Esophagus (tissue), 2 donors: ENCODE measurements at regions not wholly inside any gene's neighbourhood (a gene's known extent, or its start where the extent isn't known, plus 50 kb on each side); places are given as distances from the start of the nearest gene placed in this dataset.

Experiments used
- H3K27ac ChIP-seq, 2 donors: one replicate each; pipeline ENCODE4 v1.5.1; 2013; ENCODE audit warnings: low read depth in 2 of 2, mild to moderate bottlenecking in 2 of 2, inconsistent platforms in 1 of 2, low read length in 1 of 2, moderate library complexity in 1 of 2
- H3K27me3 ChIP-seq, 2 donors: one replicate each; pipeline ENCODE4 v1.6.1; 2013; ENCODE audit warnings: low read length in 2 of 2, control low read depth in 1 of 2, mild to moderate bottlenecking in 1 of 2; ENCODE audit not compliant: insufficient read depth in 2 of 2, control insufficient read depth in 1 of 2
- H3K36me3 ChIP-seq, 2 donors: one replicate each; pipeline ENCODE4 v1.6.1; 2013; ENCODE audit warnings: low read length in 1 of 2; ENCODE audit not compliant: control insufficient read depth in 2 of 2, insufficient read depth in 2 of 2
- H3K4me1 ChIP-seq, 2 donors: one replicate each; pipeline ENCODE4 v1.6.1; 2013; ENCODE audit warnings: low read length in 1 of 2; ENCODE audit not compliant: control insufficient read depth in 2 of 2, insufficient read depth in 2 of 2
- H3K4me3 ChIP-seq, 2 donors: one replicate each; pipeline ENCODE4 v1.5.1; 2013; ENCODE audit warnings: low read length in 2 of 2, mild to moderate bottlenecking in 2 of 2, low read depth in 1 of 2, moderate library complexity in 1 of 2
- H3K9me3 ChIP-seq, 2 donors: one replicate each; pipeline ENCODE4 v1.6.1; 2013; ENCODE audit warnings: mild to moderate bottlenecking in 2 of 2, low read depth in 1 of 2, low read length in 1 of 2, moderate library complexity in 1 of 2; ENCODE audit not compliant: control insufficient read depth in 2 of 2, insufficient read depth in 1 of 2
- WGBS, 2 donors: extraction: QIAGEN DNeasy Blood & Tissue Kit; methylation state at CpG; one replicate each; pipeline ENCODE4 v1.1.7; 2013; 5-methylcytosine and 5-hydroxymethylcytosine counted together
- donor health status: healthy with polysubstance abuse.
- donor health status: Bipolar disorder and iron deficiency.

DNA sequence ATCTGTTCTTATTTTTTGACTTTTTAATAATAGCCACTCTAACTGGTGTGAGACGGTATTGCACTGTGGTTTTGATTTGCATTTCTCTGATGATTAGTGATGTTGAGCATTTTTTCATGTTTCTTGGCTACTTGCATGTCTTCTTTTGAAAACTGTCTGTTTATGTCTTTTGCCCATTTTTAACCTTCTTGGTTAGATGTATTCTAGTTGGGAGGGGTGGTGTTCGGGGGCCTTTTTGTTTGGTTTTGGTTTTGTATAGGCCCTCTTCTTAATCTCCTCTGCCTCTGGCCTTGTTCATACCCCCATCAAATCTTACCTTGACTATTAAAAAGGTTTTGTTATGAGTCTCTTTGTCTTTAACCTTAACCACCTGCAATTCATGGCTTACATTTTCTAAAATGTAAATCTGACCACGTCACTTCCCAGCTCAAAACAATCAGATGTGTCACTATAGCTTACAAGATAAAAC lies 107.8 kb upstream of the NR4A3 start:
- Histone ChIP-seq H3K4me3 (no peak overlapping the region), H3K27ac (no peak overlapping the region)
- 84 to 91% methylated on average over 3 of the region's 3 CpGs for WGBS, 2 donors

DNA sequence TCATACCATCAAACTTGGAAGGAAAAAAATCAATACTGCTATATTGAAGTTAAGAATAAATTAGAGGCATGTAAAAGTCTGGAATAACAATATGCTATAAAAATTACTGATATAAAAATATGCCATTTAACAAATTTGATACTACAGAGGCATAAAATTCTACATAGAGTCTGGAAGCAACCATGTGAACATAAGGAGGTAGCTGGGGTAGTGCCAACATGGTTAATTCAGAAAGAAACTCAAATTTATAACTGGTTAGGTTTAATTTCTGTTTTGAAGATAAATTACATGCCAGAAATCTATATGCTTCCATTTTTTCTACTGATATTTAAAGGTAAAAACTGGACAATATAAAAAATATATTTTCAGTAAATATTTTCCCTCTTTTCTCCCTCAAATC lies 103.1 kb upstream of the NR4A3 start:
- Histone ChIP-seq H3K36me3 (no peaks in the 10 kb centered on the region), H3K27me3 (no peaks in the 10 kb centered on the region), H3K4me3 (no peak overlapping the region), H3K4me1 (no peaks in the 10 kb centered on the region), H3K9me3 (no peaks in the 10 kb centered on the region), H3K27ac (no peak overlapping the region)

More for the DNA sequence above, 107.8 kb upstream of the NR4A3 start:
- Histone ChIP-seq H3K4me1 (no peaks in the 10 kb centered on the region), H3K9me3 (no peaks in the 10 kb centered on the region), H3K27me3 (no peaks in the 10 kb centered on the region), H3K36me3 (no peaks in the 10 kb centered on the region)

DNA sequence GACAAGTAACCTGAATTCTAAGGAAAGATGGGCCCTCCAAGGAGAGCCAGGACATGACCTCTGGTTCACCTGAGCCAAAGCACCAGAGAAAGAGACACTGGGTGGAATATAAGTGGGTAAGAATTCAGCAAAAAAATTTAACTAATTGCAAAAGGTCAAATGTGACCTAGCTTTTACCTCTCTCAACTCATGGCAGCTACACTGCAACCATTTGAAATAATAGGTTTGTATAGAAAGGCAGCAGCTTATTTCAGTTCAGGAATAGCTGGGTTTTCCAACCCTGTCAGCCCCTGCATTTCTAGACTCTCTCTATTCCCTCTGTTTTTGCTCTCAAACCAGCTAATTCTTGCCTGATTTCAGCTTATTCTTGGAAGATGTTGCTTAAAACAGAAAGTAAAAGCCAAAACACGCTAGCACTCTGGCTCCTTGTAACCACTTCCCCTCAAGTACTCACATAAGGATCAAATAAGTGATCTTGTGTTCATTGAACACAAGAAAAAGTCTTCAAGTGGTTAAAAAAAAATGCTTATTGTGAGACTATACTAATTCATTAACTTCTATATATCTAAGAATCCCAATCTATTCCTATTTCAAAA lies 101.1 kb upstream of the NR4A3 start:
- Histone ChIP-seq H3K4me3 (no peak overlapping the region), H3K9me3 (no peaks in the 10 kb centered on the region), H3K4me1 (no peaks in the 10 kb centered on the region), H3K27me3 (no peaks in the 10 kb centered on the region), H3K36me3 (no peaks in the 10 kb centered on the region), H3K27ac (no peak overlapping the region)
- WGBS, 2 donors, result 51 to 61% methylated on average over 1 of the region's 1 CpG

DNA sequence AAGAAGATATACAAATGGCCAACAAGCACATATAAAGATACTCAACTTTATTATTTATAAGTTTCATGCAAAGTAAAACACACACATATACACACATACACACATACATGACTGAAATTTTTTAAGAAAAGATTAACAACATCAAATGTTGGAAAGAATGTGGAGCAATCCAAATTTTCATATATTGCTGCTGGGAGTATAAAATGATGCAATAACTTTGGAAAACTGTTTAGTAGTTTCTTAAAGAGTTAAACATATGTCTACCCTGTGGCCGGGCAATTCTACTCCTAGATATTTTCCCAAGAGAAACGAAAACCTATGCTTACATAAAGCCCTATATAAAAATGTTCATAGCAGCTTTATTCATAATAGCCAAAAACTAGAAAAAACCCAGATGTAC lies 99.8 kb upstream of the NR4A3 start:
- H3K27me3 ChIP-seq, result no peaks in the 10 kb centered on the region
- H3K36me3 ChIP-seq, result no peaks in the 10 kb centered on the region
- H3K9me3 ChIP-seq, result no peaks in the 10 kb centered on the region
- no peaks in the 10 kb centered on the region for H3K4me1 ChIP-seq
- H3K27ac ChIP-seq, result no peak overlapping the region
- 70% methylated on average over 2 of the region's 2 CpGs for WGBS, 2 donors
- no peak overlapping the region for H3K4me3 ChIP-seq

- Histone ChIP-seq H3K4me1 (no peaks in the 10 kb centered on the region), H3K9me3 (no peaks in the 10 kb centered on the region), H3K27me3 (no peaks in the 10 kb centered on the region), H3K27ac (no peak overlapping the region), H3K4me3 (no peak overlapping the region), H3K36me3 (no peaks in the 10 kb centered on the region)
- WGBS, 2 donors, result 52 to 58% methylated on average over 2 of the region's 2 CpGs
Observed at GRCh38 chr9:99722877-99723276, 98.8 kb upstream of the NR4A3 start.

DNA sequence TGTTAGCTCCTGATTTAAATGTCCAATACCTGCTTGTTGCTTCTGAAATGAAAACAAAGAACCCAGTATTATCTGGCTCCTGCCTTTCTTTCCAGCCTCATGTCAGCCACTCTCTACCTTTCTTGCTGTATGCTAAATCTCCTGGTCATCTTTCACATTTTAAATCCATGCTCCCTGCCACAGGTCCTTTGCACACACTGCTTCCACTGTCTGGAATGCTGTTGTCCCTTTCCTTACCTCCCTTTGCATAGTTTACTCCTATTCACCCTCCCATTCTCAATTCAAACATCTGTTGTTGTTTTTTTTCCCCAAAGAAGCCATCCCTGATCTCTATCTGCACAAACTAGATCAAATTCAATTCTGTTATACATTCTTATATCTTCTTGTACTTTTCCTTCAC lies 97.0 kb upstream of the NR4A3 start:
- Histone ChIP-seq H3K4me3 (no peak overlapping the region), H3K36me3 (no peaks in the 10 kb centered on the region), H3K9me3 (no peaks in the 10 kb centered on the region), H3K4me1 (no peaks in the 10 kb centered on the region), H3K27me3 (no peaks in the 10 kb centered on the region), H3K27ac (no peak overlapping the region)

DNA sequence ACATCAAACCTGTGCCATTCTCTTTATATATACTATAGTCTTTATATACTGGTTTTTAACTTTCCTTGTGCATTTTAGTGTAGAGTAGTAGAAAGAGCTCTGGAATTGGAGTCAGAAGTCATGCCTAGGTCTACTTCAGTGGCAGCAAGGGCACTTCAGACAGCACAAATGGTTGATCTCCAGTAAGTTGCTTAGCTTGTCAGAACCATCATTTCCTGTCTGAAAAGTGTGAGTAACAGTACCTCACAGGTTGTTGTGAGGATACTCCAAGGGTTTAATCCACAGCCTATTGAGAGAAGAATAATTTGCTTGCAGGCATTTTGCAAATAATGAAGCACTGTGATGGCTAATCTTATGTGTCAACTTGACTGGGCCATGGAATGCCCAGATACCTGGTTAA lies 95.8 kb upstream of the NR4A3 start:
- no peaks in the 10 kb centered on the region for H3K27me3 ChIP-seq

DNA sequence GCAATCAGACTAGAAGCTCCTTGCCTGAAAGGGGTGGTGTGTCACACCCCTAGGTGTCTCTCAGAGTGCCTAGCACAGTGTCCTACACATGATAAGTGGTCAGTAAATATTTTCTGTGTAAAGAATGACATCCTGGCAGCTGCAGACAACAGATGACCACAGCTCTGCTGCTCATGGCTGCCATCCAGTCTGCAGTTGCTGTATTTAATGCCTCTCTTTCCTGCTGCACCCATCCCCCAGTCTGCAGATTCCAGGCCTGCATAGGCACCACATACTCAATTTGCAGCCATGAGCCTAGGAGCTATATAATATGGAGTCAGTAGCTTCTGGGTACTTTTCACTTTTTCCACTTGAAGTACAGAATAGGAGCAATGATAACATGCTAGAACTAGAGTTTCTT lies 94.9 kb upstream of the NR4A3 start:
- Histone ChIP-seq H3K4me3 (no peak overlapping the region), H3K27ac (no peak overlapping the region)

More for the DNA sequence above, 95.8 kb upstream of the NR4A3 start:
- Histone ChIP-seq H3K4me3 (no peak overlapping the region), H3K4me1 (no peaks in the 10 kb centered on the region), H3K36me3 (no peaks in the 10 kb centered on the region), H3K27ac (no peak overlapping the region), H3K9me3 (no peaks in the 10 kb centered on the region)

GRCh38 chr9:99730062-99730461 lies 91.6 kb upstream of the NR4A3 start:
- Histone ChIP-seq H3K9me3 (no peaks in the 10 kb centered on the region), H3K27me3 (no peaks in the 10 kb centered on the region), H3K36me3 (no peaks in the 10 kb centered on the region), H3K27ac (no peak overlapping the region), H3K4me1 (no peaks in the 10 kb centered on the region), H3K4me3 (no peak overlapping the region)
- WGBS, 2 donors, result 85% methylated on average over 2 of the region's 2 CpGs

More for the DNA sequence above, 94.9 kb upstream of the NR4A3 start:
- Histone ChIP-seq H3K9me3 (no peaks in the 10 kb centered on the region), H3K27me3 (no peaks in the 10 kb centered on the region), H3K36me3 (no peaks in the 10 kb centered on the region), H3K4me1 (no peaks in the 10 kb centered on the region)

- H3K27ac ChIP-seq, result no peak overlapping the region
- 82 to 83% methylated on average over 2 of the region's 2 CpGs for WGBS, 2 donors
- no peaks in the 10 kb centered on the region for H3K27me3 ChIP-seq
- no peaks in the 10 kb centered on the region for H3K9me3 ChIP-seq
- no peaks in the 10 kb centered on the region for H3K36me3 ChIP-seq
- no peak overlapping the region for H3K4me3 ChIP-seq
- no peaks in the 10 kb centered on the region for H3K4me1 ChIP-seq
Observed at GRCh38 chr9:99731950-99732349, 89.7 kb upstream of the NR4A3 start.
